Right lobe of liver (tissue), 4 donors: ENCODE measurements at regions not wholly inside any gene's neighbourhood (a gene's known extent, or its start where the extent isn't known, plus 50 kb on each side); places are given as distances from the start of the nearest gene placed in this dataset.

ENCODE experiments used
- POLR2A ChIP-seq: fragments of 450-650 bp; IDR thresholded peaks from one replicate; pipeline ENCODE4 v1.6.1; 2017; ENCODE audit warnings: antibody characterized with exemption, mild to moderate bottlenecking
- TF ChIP-seq, protein P1 (sequence below), 4 donors: fragments of 200-600 bp in 3 of 4; fragments of 450-650 bp in 1 of 4; IDR thresholded peaks; one replicate each; pipeline versions ENCODE4 v1.5.1 to v1.8.0; 2016 to 2022; ENCODE audit warnings: antibody characterized with exemption in 4 of 4, mild to moderate bottlenecking in 2 of 4
- donor health status: DM: no; HTN: no; CAD: no.
- donor health status: DM: no; HTN: no; CAD: no.
- donor health status: DM: no; HTN: yes; CAD: no.

DNA sequence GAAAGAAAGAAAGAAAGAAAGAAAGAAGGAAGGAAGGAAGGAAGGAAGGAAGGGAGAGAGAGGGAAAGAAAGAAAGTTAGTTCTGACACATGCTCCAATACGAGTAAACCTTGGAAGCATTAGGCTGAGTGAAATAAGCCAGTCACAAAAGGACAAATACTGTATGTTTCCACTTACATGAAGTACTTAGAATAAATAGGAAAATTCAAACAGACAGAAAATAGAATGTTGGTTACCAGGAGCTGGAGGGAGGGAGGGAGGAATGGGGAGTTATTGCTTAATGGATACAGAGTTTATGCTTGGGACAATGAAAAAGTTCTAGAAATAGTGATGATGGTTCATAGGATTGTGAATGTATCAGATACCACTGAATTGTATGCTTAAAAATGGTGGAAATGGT lies 75.2 kb upstream of the CDH4 start:
- TF ChIP-seq, protein P1, sequence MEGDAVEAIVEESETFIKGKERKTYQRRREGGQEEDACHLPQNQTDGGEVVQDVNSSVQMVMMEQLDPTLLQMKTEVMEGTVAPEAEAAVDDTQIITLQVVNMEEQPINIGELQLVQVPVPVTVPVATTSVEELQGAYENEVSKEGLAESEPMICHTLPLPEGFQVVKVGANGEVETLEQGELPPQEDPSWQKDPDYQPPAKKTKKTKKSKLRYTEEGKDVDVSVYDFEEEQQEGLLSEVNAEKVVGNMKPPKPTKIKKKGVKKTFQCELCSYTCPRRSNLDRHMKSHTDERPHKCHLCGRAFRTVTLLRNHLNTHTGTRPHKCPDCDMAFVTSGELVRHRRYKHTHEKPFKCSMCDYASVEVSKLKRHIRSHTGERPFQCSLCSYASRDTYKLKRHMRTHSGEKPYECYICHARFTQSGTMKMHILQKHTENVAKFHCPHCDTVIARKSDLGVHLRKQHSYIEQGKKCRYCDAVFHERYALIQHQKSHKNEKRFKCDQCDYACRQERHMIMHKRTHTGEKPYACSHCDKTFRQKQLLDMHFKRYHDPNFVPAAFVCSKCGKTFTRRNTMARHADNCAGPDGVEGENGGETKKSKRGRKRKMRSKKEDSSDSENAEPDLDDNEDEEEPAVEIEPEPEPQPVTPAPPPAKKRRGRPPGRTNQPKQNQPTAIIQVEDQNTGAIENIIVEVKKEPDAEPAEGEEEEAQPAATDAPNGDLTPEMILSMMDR (IDR thresholded peaks at IDR 0.05) = no peak
- TF ChIP-seq POLR2A = no peak
